ENCODE measurements at regions not wholly inside any gene's neighbourhood (a gene's known extent, or its start where the extent isn't known, plus 50 kb on each side); places are given as distances from the start of the nearest gene placed in this dataset.

DNA sequence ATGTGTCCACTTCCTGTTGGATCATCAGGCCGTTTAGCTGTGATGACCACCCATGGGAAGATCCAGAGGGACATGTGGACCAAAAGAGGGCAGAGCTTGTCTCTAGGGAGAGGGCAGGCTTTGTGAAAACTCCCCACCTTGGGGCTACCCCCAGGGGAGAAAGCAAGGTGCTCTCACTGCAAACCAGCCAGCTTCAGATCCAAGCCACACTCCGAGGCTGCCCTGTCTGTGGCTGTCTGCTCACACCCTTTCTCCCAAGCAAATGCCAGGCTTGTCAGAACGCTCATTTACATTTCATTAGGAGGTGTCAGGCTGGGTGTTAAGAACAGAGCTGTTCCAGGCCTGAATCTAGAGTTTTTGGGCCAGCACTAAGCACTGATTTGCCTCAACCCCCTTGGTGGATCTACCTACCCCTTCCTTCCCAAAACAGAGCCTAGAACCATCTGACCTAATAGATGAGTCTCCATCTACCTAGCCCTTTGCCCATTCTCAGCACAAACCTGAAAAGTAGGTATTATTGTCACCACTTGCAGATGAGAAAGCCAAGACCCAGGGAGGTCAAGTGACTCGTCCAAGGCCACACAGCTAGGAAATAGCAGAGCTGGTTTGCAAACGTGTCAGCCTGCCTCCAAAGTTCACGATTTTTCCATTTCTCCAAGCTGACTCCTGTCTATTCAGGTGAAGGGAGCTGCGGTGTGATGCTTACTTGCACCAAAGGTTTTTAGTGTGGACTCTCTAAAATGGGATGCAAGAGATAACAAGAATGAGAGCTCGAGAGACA is 130.9 kb downstream of the EMX2 start (continued):
- no peak for TF ChIP-seq MAX (IDR thresholded peaks at IDR 0.05)

All from H1 (cell line).